Sigmoid colon (tissue), 6 donors: ENCODE measurements at regions not wholly inside any gene's neighbourhood (a gene's known extent, or its start where the extent isn't known, plus 50 kb on each side); places are given as distances from the start of the nearest gene placed in this dataset.

ENCODE experiments used
- DNase-seq: peaks from one replicate; pipeline ENCODE4 v3.0.0-alpha.2; 2019
- H3K27ac ChIP-seq, 4 donors: fragments of 200-600 bp; sonication (generic); one replicate each; pipeline ENCODE4 v1.5.1; 2016 to 2019; ENCODE audit warnings: mild to moderate bottlenecking in 1 of 4
- H3K27me3 ChIP-seq, 3 donors: fragments of 200-600 bp; sonication (generic); one replicate each; pipeline ENCODE4 v1.5.1; 2019; ENCODE audit warnings: mild to moderate bottlenecking in 1 of 3
- H3K36me3 ChIP-seq, 4 donors: fragments of 200-600 bp; sonication (generic); one replicate each; pipeline ENCODE4 v1.5.1; 2016 to 2019
- H3K4me1 ChIP-seq, 4 donors: fragments of 200-600 bp; sonication (generic); one replicate each; pipeline ENCODE4 v1.5.1; 2017 to 2019
- H3K4me3 ChIP-seq, 4 donors: fragments of 200-600 bp; sonication (generic); one replicate each; pipeline ENCODE4 v1.5.1; 2017 to 2019; ENCODE audit warnings: mild to moderate bottlenecking in 2 of 4, moderate library complexity in 1 of 4
- H3K9me3 ChIP-seq, 4 donors: fragments of 200-600 bp in 3 of 4; sonication (generic) in 3 of 4; one replicate each; pipeline versions ENCODE4 v1.5.1 to v1.6.1; 2013 to 2019
- EP300 ChIP-seq, 4 donors: sonication (generic); formaldehyde crosslinking; IDR thresholded peaks; one replicate each; pipeline ENCODE4 v1.6.1; 2017; ENCODE audit warnings: antibody characterized with exemption in 4 of 4
- POLR2A ChIP-seq, 2 donors: fragments of 450-650 bp; IDR thresholded peaks; one replicate each; pipeline ENCODE4 v1.6.1; 2016; ENCODE audit warnings: antibody characterized with exemption in 2 of 2, mild to moderate bottlenecking in 2 of 2, moderate library complexity in 2 of 2
- POLR2AphosphoS5 ChIP-seq, 4 donors: sonication (generic); formaldehyde crosslinking; IDR thresholded peaks; one replicate each; pipeline ENCODE4 v1.6.1; 2017; ENCODE audit warnings: antibody characterized with exemption in 4 of 4
- WGBS, 2 donors: extraction: QIAGEN DNeasy Blood & Tissue Kit; methylation state at CpG; one replicate each; pipeline ENCODE4 v1.1.7; 2013; 5-methylcytosine and 5-hydroxymethylcytosine counted together
- intact Hi-C: fragments of 100-400 bp; cut with DNase I; formaldehyde crosslinking; loops from one replicate; pipeline ENCODE4 v1.15.1; 2023
- TF ChIP-seq, protein P1 (sequence below), 4 experiments: fragments of 450-650 bp in 3 of 4; fragments of 200-600 bp in 1 of 4; IDR thresholded peaks; one replicate each; pipeline ENCODE4 v1.5.1; 2016 to 2019; ENCODE audit warnings: antibody characterized with exemption in 4 of 4, mild to moderate bottlenecking in 3 of 4, moderate library complexity in 2 of 4
- donor health status: healthy with polysubstance abuse.
- donor health status: healthy.

DNA sequence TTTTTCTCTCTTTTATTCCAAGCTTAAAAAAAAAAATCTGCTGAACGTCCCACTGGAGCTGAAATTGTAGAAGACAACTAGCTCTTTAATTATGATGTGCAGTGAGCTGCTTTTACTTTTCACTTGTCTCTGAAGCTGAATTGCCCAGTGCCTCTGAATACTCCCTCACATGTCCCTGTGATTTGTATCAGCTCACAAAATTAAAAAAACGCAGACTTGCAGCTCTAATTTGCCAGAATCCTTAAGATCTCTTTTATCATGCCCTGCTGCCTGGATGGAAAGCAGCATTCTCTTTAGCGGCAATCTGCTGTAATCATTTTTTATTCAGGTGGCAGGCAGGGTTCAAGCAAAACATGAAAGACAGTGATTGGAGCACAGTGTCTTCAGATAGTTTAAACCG, 443.8 kb upstream of the SPTLC3 start:
- TF ChIP-seq, protein P1, sequence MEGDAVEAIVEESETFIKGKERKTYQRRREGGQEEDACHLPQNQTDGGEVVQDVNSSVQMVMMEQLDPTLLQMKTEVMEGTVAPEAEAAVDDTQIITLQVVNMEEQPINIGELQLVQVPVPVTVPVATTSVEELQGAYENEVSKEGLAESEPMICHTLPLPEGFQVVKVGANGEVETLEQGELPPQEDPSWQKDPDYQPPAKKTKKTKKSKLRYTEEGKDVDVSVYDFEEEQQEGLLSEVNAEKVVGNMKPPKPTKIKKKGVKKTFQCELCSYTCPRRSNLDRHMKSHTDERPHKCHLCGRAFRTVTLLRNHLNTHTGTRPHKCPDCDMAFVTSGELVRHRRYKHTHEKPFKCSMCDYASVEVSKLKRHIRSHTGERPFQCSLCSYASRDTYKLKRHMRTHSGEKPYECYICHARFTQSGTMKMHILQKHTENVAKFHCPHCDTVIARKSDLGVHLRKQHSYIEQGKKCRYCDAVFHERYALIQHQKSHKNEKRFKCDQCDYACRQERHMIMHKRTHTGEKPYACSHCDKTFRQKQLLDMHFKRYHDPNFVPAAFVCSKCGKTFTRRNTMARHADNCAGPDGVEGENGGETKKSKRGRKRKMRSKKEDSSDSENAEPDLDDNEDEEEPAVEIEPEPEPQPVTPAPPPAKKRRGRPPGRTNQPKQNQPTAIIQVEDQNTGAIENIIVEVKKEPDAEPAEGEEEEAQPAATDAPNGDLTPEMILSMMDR (IDR thresholded peaks at IDR 0.05): no peak
- TF ChIP-seq POLR2AphosphoS5 (IDR thresholded peaks at IDR 0.05) (no peak), EP300 (IDR thresholded peaks at IDR 0.05) (no peak), POLR2A (IDR thresholded peaks at IDR 0.05) (no peak)
- DNase-seq: no peak
- H3K27ac ChIP-seq: no peak overlapping the region
- intact Hi-C loops: no loop called here
- no peaks in the 10 kb centered on the region for H3K36me3 ChIP-seq
- WGBS, 2 donors: 88% methylated on average over 4 of the region's 4 CpGs
- H3K4me1 ChIP-seq: no peaks in the 10 kb centered on the region
- H3K9me3 ChIP-seq: peaks cover 0 to 7% (median 0%) of the 10 kb centered on the region in 4 donors
- H3K27me3 ChIP-seq: no peaks in the 10 kb centered on the region
- H3K4me3 ChIP-seq: no peak overlapping the region

DNA sequence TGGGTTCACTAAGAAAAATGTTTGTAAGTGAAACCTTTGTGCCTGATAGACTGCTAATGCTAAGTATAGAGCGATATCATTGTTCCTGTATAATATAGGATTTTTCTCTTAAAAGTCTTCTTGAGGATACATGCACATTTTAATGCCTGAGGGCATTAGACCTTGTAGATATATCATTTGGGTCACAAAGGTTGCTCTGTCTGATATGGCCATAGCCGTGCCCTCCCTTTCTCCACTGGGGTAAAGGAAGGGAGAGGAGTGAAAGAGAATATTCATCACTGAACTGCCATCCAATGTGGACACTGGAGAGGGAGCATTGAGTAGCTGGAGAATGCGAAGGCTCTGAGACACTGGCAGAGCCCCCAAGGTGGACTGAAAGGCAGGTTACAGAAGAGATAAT, 442.2 kb upstream of the SPTLC3 start:
- Histone ChIP-seq H3K4me1 (no peaks in the 10 kb centered on the region), H3K36me3 (no peaks in the 10 kb centered on the region), H3K4me3 (no peak overlapping the region), H3K27ac (no peak overlapping the region), H3K27me3 (no peaks in the 10 kb centered on the region), H3K9me3 (peaks cover 0 to 2% (median 0%) of the 10 kb centered on the region in 4 donors)
- intact Hi-C loops: no loop called here
- TF ChIP-seq POLR2A (IDR thresholded peaks at IDR 0.05) (no peak), POLR2AphosphoS5 (IDR thresholded peaks at IDR 0.05) (no peak), EP300 (IDR thresholded peaks at IDR 0.05) (no peak)
- TF ChIP-seq, protein P1 (IDR thresholded peaks at IDR 0.05): no peak
- 93% methylated on average over 3 of the region's 3 CpGs for WGBS, 2 donors
- DNase-seq: no peak

DNA sequence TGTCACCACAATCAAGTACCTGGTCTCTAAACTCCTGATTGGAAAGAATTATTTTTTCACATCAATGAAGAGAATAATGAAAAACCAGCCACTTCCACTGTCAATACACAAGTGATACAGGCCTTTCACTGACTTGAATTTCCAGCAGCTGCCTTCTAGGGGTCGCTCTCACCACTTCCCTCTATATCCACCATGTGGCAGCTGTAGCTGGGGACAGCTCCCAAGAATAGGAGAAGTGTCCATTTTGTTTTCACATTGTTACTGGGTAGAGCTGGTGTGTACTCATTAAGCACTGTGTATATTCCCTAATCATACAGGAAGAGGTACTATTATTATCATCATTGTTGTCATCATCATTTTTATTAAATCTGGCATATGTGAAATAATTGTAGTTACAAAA, 438.4 kb upstream of the SPTLC3 start:
- intact Hi-C loops: no loop called here
- no peak overlapping the region for H3K27ac ChIP-seq
- DNase-seq: no peak
- H3K9me3 ChIP-seq: no peaks in the 10 kb centered on the region
- 30 to 37% methylated on average over 1 of the region's 1 CpG for WGBS, 2 donors
- H3K36me3 ChIP-seq: no peaks in the 10 kb centered on the region
- TF ChIP-seq POLR2A (IDR thresholded peaks at IDR 0.05) (no peak), POLR2AphosphoS5 (IDR thresholded peaks at IDR 0.05) (no peak), EP300 (IDR thresholded peaks at IDR 0.05) (no peak)
- TF ChIP-seq, protein P1 (IDR thresholded peaks at IDR 0.05): no peak
- peaks cover 0 to 5% (median 0%) of the 10 kb centered on the region in 4 donors for H3K4me1 ChIP-seq
- H3K27me3 ChIP-seq: no peaks in the 10 kb centered on the region
- no peak overlapping the region for H3K4me3 ChIP-seq

DNA sequence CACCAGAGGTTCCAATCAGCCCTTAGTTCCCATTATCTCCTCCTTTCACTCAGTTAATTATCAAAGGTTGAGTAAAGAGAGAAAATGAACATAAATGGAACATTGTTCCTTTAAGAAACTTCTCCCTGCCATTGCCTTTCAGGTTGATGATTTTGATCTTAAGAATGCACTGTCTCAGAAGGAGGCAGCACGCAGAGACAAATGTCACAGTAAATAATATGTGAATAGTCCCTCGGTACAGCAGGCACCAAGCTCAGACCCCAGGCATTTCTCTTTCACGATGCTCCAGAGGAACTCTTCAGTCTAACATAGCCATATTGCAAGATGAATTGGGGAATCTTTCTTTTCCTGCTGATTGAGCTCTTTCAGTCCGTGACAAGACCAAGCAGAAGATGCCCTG, 435.3 kb upstream of the SPTLC3 start:
- no peak overlapping the region for H3K27ac ChIP-seq
- H3K9me3 ChIP-seq: no peaks in the 10 kb centered on the region
- peaks cover 0 to 5% (median 0%) of the 10 kb centered on the region in 4 donors for H3K4me1 ChIP-seq
- intact Hi-C loops: no loop called here
- H3K36me3 ChIP-seq: no peaks in the 10 kb centered on the region
- 79 to 82% methylated on average over 4 of the region's 4 CpGs for WGBS, 2 donors
- DNase-seq: no peak
- no peak overlapping the region for H3K4me3 ChIP-seq
- no peak for TF ChIP-seq EP300 (IDR thresholded peaks at IDR 0.05)
- TF ChIP-seq, protein P1 (IDR thresholded peaks at IDR 0.05): no peak
- TF ChIP-seq POLR2AphosphoS5 (IDR thresholded peaks at IDR 0.05): no peak
- TF ChIP-seq POLR2A (IDR thresholded peaks at IDR 0.05): no peak
- H3K27me3 ChIP-seq: no peaks in the 10 kb centered on the region
